ENCODE measurements at regions not wholly inside any gene's neighbourhood (a gene's known extent, or its start where the extent isn't known, plus 50 kb on each side); places are given as distances from the start of the nearest gene placed in this dataset.

DNA sequence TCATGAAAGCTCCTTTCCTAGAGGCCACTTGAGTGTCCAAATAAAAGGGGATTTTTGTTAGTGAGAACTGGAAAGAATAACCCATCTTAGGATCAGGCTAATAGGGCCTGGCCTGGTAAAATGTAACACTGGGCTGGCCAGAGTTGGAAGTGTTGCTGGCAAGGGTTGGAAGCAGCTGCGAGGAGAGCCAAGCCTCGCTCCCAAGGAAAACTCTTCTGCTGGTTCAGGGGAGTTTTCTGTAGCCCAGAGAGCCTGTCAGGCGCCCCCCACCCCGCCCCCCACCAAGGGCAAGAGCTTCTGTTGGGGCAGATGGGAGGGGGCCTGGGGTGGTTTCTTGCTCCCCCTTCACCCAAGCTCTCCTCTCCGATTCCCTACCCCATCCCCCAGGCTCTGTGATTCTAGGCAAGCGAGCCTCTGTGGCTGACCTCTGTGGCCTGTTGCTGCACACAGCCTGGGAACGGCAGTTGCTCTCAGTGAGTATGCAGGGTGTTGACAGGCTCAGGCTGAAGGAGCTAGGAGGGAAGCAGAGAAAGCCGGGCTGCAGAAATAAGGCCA lies 547.8 kb downstream of the CCDC171 start:
- no peak for TF ChIP-seq POLR2A (IDR thresholded peaks at IDR 0.05)
- TF ChIP-seq, protein P1, sequence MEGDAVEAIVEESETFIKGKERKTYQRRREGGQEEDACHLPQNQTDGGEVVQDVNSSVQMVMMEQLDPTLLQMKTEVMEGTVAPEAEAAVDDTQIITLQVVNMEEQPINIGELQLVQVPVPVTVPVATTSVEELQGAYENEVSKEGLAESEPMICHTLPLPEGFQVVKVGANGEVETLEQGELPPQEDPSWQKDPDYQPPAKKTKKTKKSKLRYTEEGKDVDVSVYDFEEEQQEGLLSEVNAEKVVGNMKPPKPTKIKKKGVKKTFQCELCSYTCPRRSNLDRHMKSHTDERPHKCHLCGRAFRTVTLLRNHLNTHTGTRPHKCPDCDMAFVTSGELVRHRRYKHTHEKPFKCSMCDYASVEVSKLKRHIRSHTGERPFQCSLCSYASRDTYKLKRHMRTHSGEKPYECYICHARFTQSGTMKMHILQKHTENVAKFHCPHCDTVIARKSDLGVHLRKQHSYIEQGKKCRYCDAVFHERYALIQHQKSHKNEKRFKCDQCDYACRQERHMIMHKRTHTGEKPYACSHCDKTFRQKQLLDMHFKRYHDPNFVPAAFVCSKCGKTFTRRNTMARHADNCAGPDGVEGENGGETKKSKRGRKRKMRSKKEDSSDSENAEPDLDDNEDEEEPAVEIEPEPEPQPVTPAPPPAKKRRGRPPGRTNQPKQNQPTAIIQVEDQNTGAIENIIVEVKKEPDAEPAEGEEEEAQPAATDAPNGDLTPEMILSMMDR (IDR thresholded peaks at IDR 0.05) = no peak
